Nephron progenitor cell (in vitro differentiated cells): ENCODE measurements at regions not wholly inside any gene's neighbourhood (a gene's known extent, or its start where the extent isn't known, plus 50 kb on each side); places are given as distances from the start of the nearest gene placed in this dataset.

Experiments used
- DNase-seq: peaks from one replicate; pipeline ENCODE4 v3.0.0; 2021
- H3K27ac Mint-ChIP-seq: 2 replicates; pipeline ENCODE4 v1.8.0; 2021; ENCODE audit warnings: mild to moderate bottlenecking, moderate library complexity, mixed read lengths
- H3K27me3 Mint-ChIP-seq: 2 replicates; pipeline ENCODE4 v1.8.0; 2021; ENCODE audit warnings: mild to moderate bottlenecking, low read depth, mixed read lengths; ENCODE audit not compliant: poor library complexity
- H3K36me3 Mint-ChIP-seq: 2 replicates; pipeline ENCODE4 v1.8.0; 2021; ENCODE audit warnings: low read depth, mixed read lengths
- H3K4me1 Mint-ChIP-seq: 2 replicates; pipeline ENCODE4 v1.8.0; 2021; ENCODE audit warnings: mixed read lengths
- H3K4me3 Mint-ChIP-seq: 2 replicates; pipeline ENCODE4 v1.8.0; 2021; ENCODE audit warnings: mild to moderate bottlenecking, moderate library complexity, mixed read lengths
- H3K9me3 Mint-ChIP-seq: 2 replicates; pipeline ENCODE4 v1.8.0; 2021; ENCODE audit warnings: mild to moderate bottlenecking, moderate library complexity, mixed read lengths
- CTCF ChIP-seq: fragments of 200-600 bp; sonication (generic); IDR thresholded peaks from 2 replicates; pipeline ENCODE4 v1.5.0; 2021; ENCODE audit warnings: antibody characterized with exemption

- no peak for DNase-seq
- H3K9me3 Mint-ChIP-seq: no peaks in the 10 kb centered on the region
- H3K4me1 Mint-ChIP-seq: peaks cover 11% of the 10 kb centered on the region
- H3K4me3 Mint-ChIP-seq: no peak overlapping the region
- no peaks in the 10 kb centered on the region for H3K27me3 Mint-ChIP-seq
- H3K27ac Mint-ChIP-seq: no peak overlapping the region
- H3K36me3 Mint-ChIP-seq: no peaks in the 10 kb centered on the region
- TF ChIP-seq CTCF: no peak
Observed at GRCh38 chrX:140165849-140166248, 200.5 kb upstream of the CXorf66 start.

- H3K9me3 Mint-ChIP-seq: no peaks in the 10 kb centered on the region
- no peak for TF ChIP-seq CTCF
- H3K27ac Mint-ChIP-seq: no peak overlapping the region
- H3K4me1 Mint-ChIP-seq: peaks cover 11% of the 10 kb centered on the region
- no peaks in the 10 kb centered on the region for H3K36me3 Mint-ChIP-seq
- no peaks in the 10 kb centered on the region for H3K27me3 Mint-ChIP-seq
- DNase-seq: no peak
- no peak overlapping the region for H3K4me3 Mint-ChIP-seq
Observed at GRCh38 chrX:140164391-140164790, 199.1 kb upstream of the CXorf66 start.

- H3K4me3 Mint-ChIP-seq: no peak overlapping the region
- no peak overlapping the region for H3K27ac Mint-ChIP-seq
Observed at GRCh38 chrX:140163371-140164159, 198.2 kb upstream of the CXorf66 start.

GRCh38 chrX:140157611-140158010, 192.3 kb upstream of the CXorf66 start:
- no peaks in the 10 kb centered on the region for H3K4me1 Mint-ChIP-seq
- no peak overlapping the region for H3K27ac Mint-ChIP-seq
- no peak for DNase-seq
- peaks cover 7% of the 10 kb centered on the region for H3K9me3 Mint-ChIP-seq
- no peak for TF ChIP-seq CTCF
- no peaks in the 10 kb centered on the region for H3K36me3 Mint-ChIP-seq
- H3K4me3 Mint-ChIP-seq: no peak overlapping the region
- H3K27me3 Mint-ChIP-seq: peaks cover 2% of the 10 kb centered on the region

More at GRCh38 chrX:140163371-140164159, 198.2 kb upstream of the CXorf66 start:
- Mint-ChIP-seq H3K4me1 (peaks cover 11% of the 10 kb centered on the region), H3K27me3 (no peaks in the 10 kb centered on the region), H3K9me3 (no peaks in the 10 kb centered on the region), H3K36me3 (no peaks in the 10 kb centered on the region)
- no peak for TF ChIP-seq CTCF
- no peak for DNase-seq

- peaks cover 6% of the 10 kb centered on the region for H3K27me3 Mint-ChIP-seq
- peaks cover 11% of the 10 kb centered on the region for H3K9me3 Mint-ChIP-seq
- no peak overlapping the region for H3K4me3 Mint-ChIP-seq
- TF ChIP-seq CTCF: no peak
- DNase-seq: no peak
- no peaks in the 10 kb centered on the region for H3K4me1 Mint-ChIP-seq
- no peak overlapping the region for H3K27ac Mint-ChIP-seq
- no peaks in the 10 kb centered on the region for H3K36me3 Mint-ChIP-seq
Observed at GRCh38 chrX:140157143-140157542, 191.8 kb upstream of the CXorf66 start.

GRCh38 chrX:140151316-140151715, 186.0 kb upstream of the CXorf66 start:
- Mint-ChIP-seq H3K27ac (no peak overlapping the region), H3K4me3 (no peak overlapping the region), H3K27me3 (peaks cover 6% of the 10 kb centered on the region), H3K36me3 (no peaks in the 10 kb centered on the region), H3K9me3 (peaks cover 15% of the 10 kb centered on the region), H3K4me1 (no peaks in the 10 kb centered on the region)
- DNase-seq: no peak
- no peak for TF ChIP-seq CTCF
